AG10803 (cell line): ENCODE measurements at regions not wholly inside any gene's neighbourhood (a gene's known extent, or its start where the extent isn't known, plus 50 kb on each side); places are given as distances from the start of the nearest gene placed in this dataset.

Experiments used
- DNase-seq: peaks from one replicate; pipeline ENCODE4 v3.0.0; 2010; ENCODE audit warnings: low read depth
- H3K4me3 ChIP-seq: 2 replicates; pipeline ENCODE4 v1.5.1; 2011; ENCODE audit warnings: mild to moderate bottlenecking, low read length, control low read depth
- TF ChIP-seq, protein P1 (sequence below): conservative IDR thresholded peaks from 2 replicates; pipeline ENCODE4 v1.5.1; 2011; ENCODE audit warnings: mild to moderate bottlenecking, low read length, control low read depth, inconsistent platforms

- H3K4me3 ChIP-seq, result no peak overlapping the region
- TF ChIP-seq, protein P1, sequence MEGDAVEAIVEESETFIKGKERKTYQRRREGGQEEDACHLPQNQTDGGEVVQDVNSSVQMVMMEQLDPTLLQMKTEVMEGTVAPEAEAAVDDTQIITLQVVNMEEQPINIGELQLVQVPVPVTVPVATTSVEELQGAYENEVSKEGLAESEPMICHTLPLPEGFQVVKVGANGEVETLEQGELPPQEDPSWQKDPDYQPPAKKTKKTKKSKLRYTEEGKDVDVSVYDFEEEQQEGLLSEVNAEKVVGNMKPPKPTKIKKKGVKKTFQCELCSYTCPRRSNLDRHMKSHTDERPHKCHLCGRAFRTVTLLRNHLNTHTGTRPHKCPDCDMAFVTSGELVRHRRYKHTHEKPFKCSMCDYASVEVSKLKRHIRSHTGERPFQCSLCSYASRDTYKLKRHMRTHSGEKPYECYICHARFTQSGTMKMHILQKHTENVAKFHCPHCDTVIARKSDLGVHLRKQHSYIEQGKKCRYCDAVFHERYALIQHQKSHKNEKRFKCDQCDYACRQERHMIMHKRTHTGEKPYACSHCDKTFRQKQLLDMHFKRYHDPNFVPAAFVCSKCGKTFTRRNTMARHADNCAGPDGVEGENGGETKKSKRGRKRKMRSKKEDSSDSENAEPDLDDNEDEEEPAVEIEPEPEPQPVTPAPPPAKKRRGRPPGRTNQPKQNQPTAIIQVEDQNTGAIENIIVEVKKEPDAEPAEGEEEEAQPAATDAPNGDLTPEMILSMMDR, result no peak
- no peak for DNase-seq
These were observed 71.6 kb downstream of the NENF start for GRCh38 chr1:212504171-212504803.

DNA sequence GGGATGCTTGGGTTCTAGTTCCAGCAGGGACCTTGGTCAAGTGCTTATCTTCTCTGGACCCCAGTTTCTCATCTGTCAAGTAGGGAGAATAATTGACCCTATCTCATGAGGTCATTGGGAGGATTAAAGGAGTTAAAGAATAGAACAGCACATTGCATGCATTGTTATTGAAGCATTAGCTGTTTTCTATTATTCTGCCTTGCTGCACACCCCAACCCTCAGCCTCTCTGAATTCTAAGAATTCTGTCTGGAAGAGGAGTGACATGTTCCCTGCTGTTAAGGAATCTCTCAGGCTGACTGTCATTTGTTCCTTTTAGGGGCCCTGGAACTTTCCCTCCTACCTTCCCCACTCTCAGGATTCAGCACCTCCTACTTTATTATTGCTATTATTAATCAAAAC is 73.9 kb downstream of the NENF start:
- TF ChIP-seq, protein P1, result no peak
- H3K4me3 ChIP-seq, result no peak overlapping the region
- no peak for DNase-seq

- no peak overlapping the region for H3K4me3 ChIP-seq
- TF ChIP-seq, protein P1, result no peak
- DNase-seq, result no peak
These were observed 74.6 kb downstream of the NENF start for GRCh38 chr1:212507369-212507768.

DNA sequence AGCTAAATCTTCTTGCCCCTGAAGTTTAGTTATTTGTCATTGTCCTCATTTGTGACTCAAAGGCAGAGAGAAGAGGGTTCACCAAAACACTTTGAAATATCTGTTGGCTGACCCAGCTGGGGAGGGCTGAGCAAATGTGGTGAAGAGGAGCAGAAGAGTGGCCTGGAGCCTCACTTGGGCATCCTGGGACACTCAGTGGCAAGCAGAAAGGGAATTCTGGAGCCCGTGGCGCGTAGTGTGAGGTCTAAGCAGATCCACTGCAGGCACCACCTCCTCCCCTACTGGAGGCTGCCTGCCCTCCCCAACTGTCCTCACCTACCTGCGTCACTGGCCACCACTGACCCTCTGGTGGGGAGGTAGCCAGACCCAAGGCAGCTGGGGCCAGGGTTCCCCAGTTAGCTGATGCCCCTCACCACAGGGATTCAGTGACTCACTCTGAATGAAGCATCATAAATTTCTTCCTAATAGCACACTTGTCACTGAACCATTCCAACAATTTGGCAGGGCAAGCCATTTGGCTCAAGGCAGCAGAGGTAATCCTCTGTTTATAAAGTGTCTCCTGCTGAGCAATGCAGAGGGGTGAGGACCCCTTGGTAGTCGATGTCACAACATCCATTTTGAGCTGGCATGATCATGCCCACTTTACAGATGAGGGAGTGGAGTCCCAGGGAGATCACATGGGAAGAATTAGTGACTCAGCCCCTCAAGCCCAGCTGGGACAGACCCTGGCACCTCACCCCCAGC is 80.3 kb downstream of the NENF start:
- DNase-seq, result peak; percentile 27
- TF ChIP-seq, protein P1, result no peak
- H3K4me3 ChIP-seq, result no peak overlapping the region

GRCh38 chr1:212513586-212513985 is 80.9 kb downstream of the NENF start:
- H3K4me3 ChIP-seq, result no peak overlapping the region
- TF ChIP-seq, protein P1, result no peak
- DNase-seq, result no peak

- TF ChIP-seq, protein P1, result no peak
- H3K4me3 ChIP-seq, result no peak overlapping the region
- DNase-seq, result peak; percentile 37
These were observed 81.4 kb downstream of the NENF start for GRCh38 chr1:212514056-212514614.

DNA sequence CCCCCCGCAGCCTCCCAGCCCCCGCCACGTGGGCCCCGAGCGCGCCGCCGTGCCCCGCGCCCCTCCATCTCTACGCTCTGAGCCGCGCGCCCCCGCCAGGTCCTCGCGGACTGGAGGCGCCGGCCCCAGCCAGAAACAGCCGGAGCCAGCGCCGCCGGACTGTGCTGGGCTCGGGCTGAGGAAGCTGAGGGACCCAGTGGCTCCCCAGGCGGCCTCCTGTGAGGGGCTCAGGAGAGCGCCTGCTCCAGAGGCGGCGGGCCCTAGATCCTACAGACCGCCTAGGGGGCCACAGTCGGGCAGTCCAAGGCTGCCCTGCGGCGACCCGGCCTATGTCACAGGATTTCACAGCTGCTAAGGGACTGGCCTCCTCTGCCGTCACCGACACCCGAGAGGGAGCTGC is 82.1 kb downstream of the NENF start:
- TF ChIP-seq, protein P1, result no peak
- no peak overlapping the region for H3K4me3 ChIP-seq
- DNase-seq, result no peak
